GM21723 (cell line): ENCODE measurements at regions not wholly inside any gene's neighbourhood (a gene's known extent, or its start where the extent isn't known, plus 50 kb on each side); places are given as distances from the start of the nearest gene placed in this dataset.
"Not testable (repeated sequence)": the region's sequence is repeated elsewhere in the genome, so short reads cannot be mapped to it uniquely, and the experiment has no call there.

Experiments
- ATAC-seq: cut with Tn5 transposase; IDR thresholded peaks from one replicate; pipeline ENCODE4 v1.9.1; 2021; ENCODE audit warnings: mild to moderate bottlenecking, moderate library complexity; ENCODE audit not compliant: unreplicated experiment

DNA sequence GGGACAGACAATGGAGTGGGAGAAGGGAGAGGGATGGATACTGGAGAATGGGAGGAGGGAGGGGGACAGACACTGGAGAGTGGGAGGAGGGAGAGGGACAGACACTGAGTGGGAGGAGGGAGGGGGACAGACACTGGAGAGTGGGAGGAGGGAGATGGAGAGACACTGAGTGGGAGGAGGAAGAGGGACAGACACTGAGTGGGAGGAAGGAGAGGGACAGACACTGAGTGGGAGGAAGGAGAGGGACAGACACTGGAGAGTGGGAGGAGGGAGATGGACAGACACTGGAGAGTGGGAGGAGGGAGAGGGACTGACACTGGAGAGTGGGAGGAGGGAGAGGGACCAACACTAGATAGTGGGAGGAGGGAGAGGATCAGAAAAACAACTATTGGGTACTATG lies 426.7 kb upstream of the PMFBP1 start:
- no peak for ATAC-seq

DNA sequence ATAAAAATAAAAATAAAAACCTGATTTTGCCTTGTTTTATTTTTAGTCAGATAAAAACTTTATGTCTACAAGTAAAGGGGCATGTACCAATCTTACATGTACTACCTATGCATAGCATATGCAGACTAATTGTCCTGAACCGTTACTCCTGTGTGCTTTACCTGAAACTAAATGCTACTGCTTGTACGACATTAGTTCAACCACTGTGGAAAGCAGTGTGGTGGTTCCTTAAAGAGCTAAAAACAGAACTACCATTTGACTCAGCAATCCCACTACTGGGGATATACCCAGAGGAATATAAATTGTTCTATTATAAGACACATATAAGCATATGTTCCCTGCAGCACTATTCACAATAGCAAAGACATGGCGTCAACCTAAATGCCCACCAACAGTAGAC lies 426.0 kb upstream of the PMFBP1 start:
- ATAC-seq: no peak

DNA sequence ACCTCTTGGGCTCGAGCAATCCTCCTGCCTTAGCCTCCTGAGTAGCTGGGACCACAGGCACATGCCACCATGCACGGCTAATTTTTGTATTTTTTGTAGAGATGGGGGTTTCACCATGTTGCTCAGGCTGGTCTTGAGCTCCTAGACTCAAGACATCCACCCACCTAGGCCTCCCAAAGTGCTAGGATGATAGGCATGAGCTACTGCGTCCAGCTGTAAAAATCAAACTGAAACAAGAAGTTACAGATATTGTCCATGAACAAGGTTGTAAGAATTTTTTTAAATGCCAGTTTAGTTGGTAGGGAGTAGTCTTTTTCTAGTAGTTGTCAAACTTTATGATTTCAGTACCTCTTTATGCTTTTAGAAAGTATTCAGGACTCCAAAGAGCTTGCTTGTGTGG lies 424.4 kb upstream of the PMFBP1 start:
- no peak for ATAC-seq

DNA sequence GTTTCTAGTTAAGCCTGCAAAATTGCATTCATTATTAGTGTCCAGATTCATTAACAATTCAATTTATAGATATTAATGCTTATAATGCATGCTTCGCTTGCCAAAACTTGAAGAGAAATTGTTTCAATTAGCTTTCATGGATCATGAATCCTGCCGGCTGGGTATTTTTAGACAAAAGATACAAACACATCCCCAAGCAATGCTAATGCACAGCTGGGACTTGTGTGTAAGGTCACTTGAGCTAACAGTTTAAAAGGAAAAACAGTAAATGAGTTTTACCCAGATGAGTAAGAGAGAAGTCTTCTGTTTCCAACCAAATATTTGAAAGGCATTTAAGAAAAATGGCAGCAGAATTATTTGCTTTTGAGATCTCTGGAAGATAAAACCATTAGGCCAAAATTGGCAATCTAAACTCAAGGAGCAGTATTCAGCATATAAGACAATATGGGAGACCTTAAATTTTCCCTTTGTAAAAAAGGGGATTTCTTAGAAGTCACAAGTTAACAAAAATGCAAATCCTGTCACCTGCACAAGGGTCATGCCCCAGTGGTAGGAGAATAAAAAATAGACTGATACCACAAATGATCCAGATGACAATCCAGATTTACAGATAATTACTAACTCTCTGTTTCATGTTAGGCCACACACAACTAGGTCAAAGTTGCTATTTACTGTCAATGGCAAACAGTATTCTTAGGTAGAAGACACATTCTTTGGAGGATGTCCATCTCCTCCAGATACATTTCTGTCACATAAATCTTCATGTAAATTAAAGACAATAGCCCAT lies 418.4 kb upstream of the PMFBP1 start:
- ATAC-seq: peak; percentile 88

DNA sequence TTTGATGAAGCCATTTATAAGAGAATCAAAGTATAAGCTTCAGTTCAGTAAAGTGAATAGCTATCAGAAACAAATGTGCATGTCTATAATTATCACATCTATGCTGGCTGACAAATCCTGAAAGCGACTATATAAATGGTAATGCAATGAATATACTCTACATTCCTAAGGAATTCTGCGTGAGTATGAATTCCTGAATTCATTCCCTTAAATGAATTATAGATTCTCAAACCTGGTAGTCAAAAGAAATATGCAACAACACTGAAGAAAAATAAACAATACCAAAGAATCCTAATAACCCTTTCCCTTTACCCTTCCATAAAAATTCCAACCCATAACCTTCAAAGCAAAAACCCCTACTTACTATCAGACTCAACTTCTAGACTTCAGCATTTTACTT lies 416.6 kb upstream of the PMFBP1 start:
- ATAC-seq: no peak

DNA sequence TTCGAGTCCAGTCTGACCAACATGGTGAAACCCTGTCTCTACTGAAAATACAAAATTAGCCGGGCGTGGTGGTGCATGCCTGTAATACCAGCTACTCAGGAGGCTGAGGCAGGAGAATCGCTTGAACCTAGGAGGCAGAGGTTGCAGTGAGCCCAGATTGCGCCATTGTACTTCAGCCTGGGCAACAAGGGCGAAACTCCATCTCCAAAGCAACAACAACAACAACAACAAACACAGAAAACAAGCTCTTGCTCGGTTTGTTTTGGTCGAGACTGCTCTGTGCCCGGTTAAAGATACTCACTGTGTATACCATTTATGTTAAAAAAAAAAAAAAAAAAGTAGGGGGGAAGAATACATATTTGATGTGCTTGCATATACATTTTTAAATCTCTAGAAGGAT lies 406.1 kb upstream of the PMFBP1 start:
- ATAC-seq: not testable (repeated sequence)

DNA sequence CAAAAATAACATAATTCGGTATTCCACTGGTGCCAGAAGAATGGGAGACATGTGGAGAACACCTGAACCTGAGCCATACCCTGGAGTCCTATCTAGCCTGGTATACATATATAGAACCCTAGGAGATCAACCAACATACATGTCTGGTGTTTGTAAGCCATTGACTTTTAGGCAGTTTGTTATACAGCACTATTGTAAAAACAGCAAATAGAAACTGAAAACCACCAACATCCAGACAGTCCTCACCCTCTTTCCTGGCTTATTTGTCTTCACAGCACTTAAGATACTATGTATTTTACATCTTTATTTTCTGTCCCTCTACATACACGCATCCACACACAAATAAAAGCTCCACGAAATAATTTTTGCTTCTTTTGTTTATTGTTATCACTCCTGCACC lies 404.2 kb upstream of the PMFBP1 start:
- ATAC-seq: no peak

DNA sequence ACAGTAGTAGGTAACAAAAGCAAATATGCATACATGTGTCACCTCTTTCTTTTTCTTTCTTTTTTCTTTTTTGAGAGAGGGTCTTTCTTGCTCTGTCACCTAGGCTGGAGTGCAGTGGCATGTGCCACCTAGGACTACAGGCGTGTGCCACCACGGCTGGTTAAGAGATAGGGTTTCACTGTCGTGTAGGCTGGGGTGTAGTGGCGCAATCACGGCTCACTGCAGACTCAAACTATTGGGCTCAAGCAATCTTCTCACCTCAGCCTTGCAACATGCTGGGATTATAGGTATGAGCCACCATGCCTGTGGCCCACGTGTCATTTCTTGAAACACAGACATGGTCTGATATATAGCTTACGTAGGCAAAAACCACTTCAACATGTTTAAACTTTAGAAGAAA lies 397.7 kb upstream of the PMFBP1 start:
- ATAC-seq: no peak

DNA sequence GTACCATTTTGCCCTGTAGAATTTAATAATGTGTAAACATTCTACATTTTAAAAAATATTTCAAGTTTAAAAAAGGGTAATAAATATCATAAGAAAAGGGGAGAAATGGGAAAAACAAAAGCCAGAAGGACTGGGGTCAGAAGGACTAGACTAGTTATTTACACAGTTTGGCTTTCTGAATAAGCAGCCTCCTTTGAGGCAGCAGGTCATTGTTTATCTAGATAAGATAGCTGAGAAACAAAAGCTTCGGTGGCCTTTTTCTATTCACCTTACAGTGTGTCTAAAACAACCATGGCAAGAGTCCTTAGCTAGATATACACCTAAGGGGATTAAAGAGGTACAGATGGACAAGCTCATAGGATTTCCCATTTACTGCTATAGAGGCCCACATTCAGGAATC lies 396.5 kb upstream of the PMFBP1 start:
- no peak for ATAC-seq

DNA sequence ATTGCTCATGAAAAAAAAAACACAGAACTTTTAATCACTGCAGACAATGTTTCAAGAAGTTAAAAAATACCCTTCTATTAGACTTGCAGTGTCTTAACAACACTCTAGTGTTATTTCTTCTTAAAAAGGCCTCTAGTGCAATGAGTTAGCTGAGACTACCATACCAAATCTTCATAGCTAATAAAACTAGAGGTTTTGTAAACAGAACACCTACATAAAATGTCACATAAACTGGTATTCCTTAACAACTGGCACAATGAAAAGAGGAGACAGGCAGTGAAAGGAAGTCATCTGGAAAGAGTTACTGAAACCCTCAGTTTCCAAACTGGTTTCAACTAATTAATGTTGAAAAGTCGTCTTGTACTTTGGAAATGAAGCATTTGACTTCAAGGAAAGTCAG lies 394.2 kb upstream of the PMFBP1 start:
- ATAC-seq: no peak

DNA sequence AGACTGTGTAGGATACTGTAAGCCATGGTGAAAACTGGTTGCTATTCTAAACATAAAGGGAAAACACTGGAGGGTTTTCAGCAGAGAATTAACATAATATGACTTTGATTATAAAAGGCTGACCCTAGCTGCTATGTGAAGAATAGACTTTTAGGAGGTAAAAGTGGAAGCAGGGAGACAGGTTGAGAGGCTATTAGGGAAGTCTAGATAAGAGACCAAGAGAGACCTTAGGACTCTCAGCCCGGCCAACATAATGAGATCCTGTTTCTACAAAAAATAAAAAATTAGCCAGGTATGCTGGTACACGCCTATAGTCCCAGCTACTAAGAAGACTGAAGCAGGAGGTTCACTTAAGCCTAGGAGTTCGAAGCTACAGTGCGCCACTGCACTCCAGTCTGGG lies 393.2 kb upstream of the PMFBP1 start:
- no peak for ATAC-seq

DNA sequence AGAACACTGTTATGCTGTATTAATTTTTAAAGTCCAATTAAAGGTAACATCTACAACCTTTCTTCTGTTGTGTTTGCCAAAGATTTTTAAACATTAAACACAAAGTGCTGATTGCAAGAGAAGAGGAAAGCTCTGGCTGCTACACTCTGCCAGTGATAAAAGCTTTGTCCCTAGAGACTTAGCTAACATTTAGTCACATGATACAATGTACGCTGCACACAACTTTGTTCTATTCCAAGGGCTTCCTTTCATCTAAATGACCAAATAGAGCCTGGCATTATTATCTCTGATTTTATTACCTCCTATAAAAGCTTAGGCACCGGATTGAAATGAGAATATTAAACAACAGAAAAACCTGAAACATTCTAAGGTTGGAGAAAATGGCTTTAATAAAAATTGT lies 388.7 kb upstream of the PMFBP1 start:
- no peak for ATAC-seq

DNA sequence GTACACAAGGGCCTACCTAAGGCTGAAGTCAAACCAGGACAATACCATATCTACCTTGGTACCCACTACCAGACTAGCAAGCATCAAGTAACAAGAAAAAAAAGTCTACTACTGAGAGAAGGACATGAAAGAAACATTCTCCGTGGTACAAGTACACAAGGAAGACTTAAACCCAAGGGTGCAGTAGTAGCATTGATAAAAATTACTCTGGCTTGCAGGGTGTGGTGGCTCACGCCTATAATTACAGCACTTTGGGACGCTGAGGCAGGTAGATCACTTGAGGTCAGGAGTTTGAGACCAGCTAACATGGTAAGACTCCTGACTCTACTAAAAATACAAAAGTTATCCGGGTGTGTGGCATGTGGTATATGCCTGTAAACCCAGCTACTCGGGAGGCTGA lies 386.5 kb upstream of the PMFBP1 start:
- ATAC-seq: no peak

DNA sequence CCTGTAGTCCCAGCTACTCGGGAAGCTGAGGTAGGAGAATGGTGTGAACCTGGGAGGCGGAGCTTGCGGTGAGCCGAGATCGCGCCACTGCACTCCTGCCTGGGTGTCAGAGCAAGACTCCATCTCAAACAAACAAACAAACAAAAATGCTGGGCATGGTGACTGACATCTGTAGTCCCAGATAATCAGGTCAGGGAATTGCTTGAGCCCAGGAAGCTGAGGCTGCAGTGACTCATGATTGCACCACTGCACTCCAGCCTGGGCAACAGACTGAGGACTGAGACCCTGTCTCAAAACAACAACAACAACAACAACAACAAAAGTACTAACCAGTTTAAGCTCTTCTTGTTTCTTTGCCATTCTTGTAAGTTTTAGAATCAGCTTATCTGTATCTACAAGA lies 383.0 kb upstream of the PMFBP1 start:
- ATAC-seq: no peak

DNA sequence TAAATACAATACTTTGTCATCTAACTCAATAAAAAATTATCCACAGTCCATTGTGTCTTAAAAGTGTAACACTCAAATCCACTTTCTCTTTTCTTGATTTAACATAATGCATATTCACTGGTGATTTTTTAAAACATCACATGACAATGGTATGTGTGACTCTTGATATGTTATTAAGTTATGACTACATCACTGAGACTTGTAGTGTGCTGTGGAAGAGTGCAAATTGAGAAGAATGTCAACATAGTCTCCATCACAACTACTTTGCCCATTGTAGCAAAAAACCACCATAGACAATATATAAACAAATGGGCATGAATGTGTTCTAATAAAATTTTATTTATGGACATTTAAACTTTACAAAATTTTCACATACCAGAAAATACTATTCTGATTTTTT lies 380.7 kb upstream of the PMFBP1 start:
- no peak for ATAC-seq

DNA sequence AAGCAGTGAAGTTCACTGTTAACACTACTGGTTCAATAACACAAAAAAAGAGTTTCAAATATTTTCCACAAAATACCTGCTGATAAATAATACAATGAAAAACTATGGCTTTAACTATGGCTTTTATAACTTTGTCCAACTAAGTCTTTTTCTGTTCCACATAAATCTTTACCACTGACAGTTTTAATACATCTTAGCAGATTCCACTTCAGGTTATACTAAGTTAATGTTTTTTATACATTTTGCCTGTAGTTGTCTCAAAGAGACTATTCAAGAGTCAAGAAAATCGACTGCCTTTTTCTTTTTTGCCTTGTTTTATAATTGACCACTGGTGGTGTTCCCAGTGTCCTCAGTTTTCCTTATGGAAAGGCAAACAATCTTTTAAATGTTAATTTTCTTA lies 379.7 kb upstream of the PMFBP1 start:
- no peak for ATAC-seq

DNA sequence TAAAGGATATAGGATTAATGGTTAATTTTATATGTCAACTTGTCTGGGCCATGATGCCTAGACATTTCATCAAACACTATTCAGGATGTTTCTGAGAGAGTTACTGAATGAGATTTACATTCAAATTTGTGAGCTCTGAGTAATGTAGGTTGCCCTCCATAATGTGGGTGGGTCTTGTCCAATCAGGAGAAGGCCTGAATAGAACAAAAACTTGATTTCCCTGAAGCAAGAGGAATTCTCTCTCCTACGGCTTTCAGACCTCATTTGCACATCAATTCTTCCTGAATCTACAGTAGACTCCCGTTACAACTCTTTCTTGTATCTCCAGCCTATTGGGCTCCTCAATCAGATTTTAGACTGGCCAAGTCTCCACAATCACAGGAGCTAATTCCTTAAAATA lies 377.9 kb upstream of the PMFBP1 start:
- ATAC-seq: no peak

DNA sequence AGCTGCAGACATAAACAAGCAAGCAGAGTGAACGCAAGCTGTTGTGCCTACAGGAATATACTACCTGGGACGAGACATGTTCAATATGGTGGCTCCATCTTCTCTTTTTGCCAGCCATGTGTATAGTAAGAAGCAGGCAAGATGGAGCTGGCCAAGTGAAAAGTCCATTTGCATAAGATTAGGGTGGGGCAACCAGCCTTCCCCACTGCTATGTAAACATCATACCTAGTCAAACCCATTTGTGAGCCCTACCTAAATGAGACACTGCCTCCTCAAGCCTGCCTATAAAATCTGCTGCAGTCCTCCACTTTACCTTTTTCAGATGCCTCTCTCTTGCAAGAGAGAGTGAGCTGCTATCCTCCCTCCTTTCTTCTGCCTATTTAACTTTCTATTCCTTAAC lies 370.1 kb upstream of the PMFBP1 start:
- ATAC-seq: no peak

DNA sequence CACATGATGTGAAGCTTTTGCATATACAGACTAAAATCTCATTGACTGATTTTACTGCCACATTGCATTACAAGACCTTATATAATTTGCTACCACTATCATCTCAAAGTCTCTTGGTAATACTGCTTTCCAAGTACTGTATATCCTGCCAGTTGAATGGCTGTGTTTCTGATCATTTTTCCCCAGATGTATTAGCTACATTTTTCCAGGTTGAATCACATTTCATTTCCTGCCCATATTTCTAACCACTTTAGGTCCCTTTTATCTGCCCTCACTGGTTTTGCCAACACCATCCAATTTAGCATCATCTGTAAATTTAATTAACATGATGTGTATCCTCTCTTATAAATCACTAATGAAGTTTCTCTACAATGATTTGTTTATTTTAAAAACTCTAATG lies 365.7 kb upstream of the PMFBP1 start:
- no peak for ATAC-seq

DNA sequence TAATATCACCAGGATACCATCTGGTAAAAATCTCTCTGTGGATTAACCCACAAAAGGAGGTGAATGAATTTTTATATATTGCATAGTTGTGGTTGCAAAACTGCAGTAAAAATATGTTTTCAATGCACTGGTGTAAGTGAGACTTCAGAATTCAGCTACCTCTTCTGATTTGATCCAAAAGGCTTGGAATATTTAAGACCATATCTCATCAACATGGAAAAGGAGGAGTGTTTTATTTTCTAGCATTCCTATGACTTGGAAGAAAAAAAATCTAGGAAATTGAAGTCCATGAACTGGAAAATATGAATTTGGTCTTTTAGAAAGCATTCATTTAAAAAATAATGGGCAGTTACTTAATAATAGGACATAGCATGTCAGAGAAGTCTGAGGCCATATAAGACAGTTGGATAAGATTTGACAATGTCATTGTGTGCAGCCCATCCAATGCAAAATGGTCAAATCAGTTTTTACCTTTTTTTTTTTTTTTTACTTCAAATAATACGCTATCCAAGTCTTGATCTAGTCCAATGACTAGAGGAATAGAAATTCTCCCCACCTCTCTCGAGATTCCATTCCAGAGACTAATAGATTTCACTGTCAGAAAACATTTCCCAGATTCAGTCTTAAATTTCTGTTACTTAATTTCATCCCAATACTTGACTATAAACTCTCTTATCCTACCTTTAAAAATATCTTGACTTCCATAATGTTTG lies 364.9 kb upstream of the PMFBP1 start:
- no peak for ATAC-seq

DNA sequence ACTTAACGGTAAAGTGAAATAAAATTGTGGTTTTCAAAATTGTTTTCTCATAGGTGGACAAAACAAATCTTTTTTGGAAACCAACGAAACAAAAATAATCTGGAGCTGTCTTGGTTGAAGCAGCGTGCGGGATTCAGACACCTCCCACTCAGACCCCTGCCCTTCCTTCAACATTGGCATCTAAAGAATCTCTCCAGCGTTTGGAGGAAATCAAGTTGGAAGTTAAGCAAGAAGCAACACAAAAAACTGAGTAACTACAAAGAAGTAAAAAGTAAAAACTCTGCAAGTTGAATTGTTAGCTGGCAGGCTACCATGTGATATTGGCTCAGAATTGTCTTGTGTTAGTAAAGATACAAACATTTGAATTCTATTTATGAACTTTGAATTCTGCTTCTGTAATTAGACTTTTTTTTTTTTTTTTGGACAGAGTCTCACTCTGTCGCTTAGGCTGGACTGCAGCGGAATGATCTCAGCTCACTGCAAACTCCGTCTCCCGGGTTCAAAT lies 361.0 kb upstream of the PMFBP1 start:
- no peak for ATAC-seq

DNA sequence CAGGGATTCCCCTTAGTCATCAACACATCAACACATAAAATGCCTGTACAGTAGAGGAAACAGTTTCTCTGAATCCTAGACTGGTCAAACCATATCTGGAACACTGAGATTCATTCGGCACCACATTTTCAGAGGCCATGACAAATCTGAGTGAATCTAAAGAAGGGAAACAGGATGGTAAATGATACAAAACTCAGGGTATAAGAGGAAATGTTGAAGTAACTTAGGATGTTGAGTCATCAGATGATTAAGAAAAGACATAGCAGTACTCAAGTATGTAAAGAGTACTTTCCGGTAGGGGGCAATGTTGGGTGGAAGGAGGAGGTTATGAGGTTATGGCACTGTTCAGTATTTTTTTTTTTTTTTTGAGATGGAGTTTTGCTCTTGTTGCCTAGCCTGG lies 358.5 kb upstream of the PMFBP1 start:
- no peak for ATAC-seq

DNA sequence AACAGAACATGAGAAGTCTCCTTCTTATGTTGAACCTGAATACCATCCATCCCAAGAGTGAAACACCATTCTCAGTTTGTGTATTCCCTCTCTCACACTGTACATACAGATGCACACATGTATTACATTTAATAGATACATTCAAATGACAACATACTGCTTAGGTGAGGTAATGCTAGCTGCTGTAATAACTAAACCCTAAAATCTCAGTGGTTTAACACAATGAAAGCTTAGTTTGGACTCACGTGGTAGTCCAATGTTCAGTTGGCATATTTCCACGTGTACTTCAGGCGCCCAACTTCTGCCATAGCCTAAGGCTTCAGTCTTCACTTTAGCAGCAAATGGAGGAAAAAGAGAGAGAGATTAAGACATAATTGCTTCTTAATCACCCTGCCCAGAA lies 351.1 kb upstream of the PMFBP1 start:
- no peak for ATAC-seq
